Endothelial cell of umbilical vein (primary cell): ENCODE measurements at regions not wholly inside any gene's neighbourhood (a gene's known extent, or its start where the extent isn't known, plus 50 kb on each side); places are given as distances from the start of the nearest gene placed in this dataset.

ENCODE experiments used
- BruUV-seq: library from RNA; stranded (reverse); fragments of 400-500 nt; replicated peaks from 2 replicates; lab custom pipeline; 2021; lab: Mats Ljungman, UMichigan
- CTCF ChIA-PET: fragments of 300-600, 350-600 bp; sonication (Branson Sonifier 250); formaldehyde crosslinking; loops from one replicate; lab custom pipeline; 2021; ENCODE audit warnings: antibody characterized with exemption, inconsistent platforms; lab: Charles Lee
- POLR2A ChIA-PET: fragments of 300-600, 350-600 bp; sonication (Branson Sonifier 250); formaldehyde crosslinking; loops from one replicate; lab custom pipeline; 2021; ENCODE audit warnings: antibody characterized with exemption, inconsistent platforms; lab: Charles Lee
- DNase-seq: peaks from one replicate; pipeline ENCODE4 v3.0.0-alpha.2; 2011; ENCODE audit warnings: low read depth, low spot score
- FAIRE-seq: peaks from 2 replicates; lab custom pipeline; 2011; peaks lifted over from hg19 to GRCh38; lab: Jason Lieb, UNC
- H2AFZ ChIP-seq: 2 replicates; pipeline ENCODE4 v1.6.0; 2012; ENCODE audit warnings: low read depth, low read length, control low read depth, inconsistent platforms
- H3K27ac ChIP-seq: 2 replicates; pipeline ENCODE4 v1.5.1; 2011; ENCODE audit warnings: low read depth, mild to moderate bottlenecking, control low read depth, low read length, moderate library complexity; ENCODE audit not compliant: insufficient read depth
- H3K27me3 ChIP-seq, 2 experiments: 2 replicates each; pipeline versions ENCODE4 v1.6.0 to v1.6.1; 2011; ENCODE audit warnings: low read length in 2 of 2, mixed read lengths in 1 of 2; ENCODE audit not compliant: control insufficient read depth in 2 of 2, insufficient read depth in 2 of 2
- H3K36me3 ChIP-seq, 2 experiments: 2 replicates in 1 of 2; 3 replicates in 1 of 2; pipeline ENCODE4 v1.5.1; 2011; ENCODE audit warnings: low read length in 2 of 2, mild to moderate bottlenecking in 1 of 2, moderate library complexity in 1 of 2; ENCODE audit not compliant: control insufficient read depth in 2 of 2, insufficient read depth in 2 of 2; ENCODE audit errors: extremely low read depth in 1 of 2
- H3K4me1 ChIP-seq: 3 replicates; pipeline ENCODE4 v1.5.1; 2011; ENCODE audit warnings: mild to moderate bottlenecking, low read length; ENCODE audit not compliant: control insufficient read depth, insufficient read depth; ENCODE audit errors: extremely low read depth
- H3K4me2 ChIP-seq: 2 replicates; pipeline ENCODE4 v1.6.1; 2011; ENCODE audit warnings: low read length, control low read depth, mixed read lengths; ENCODE audit not compliant: insufficient read depth
- H3K4me3 ChIP-seq, 3 experiments: fragments of 200-600 bp in 1 of 3; sonication (generic), shearing (Covaris generic) in 1 of 3; replicated peaks in 1 of 3; 2 replicates each; pipeline ENCODE4 v1.5.1; 2011 to 2016; ENCODE audit warnings: control low read depth in 3 of 3, low read length in 3 of 3, mild to moderate bottlenecking in 2 of 3, inconsistent platforms in 1 of 3, low read depth in 1 of 3, moderate library complexity in 1 of 3; ENCODE audit not compliant: insufficient read depth in 1 of 3
- H3K79me2 ChIP-seq: 2 replicates; pipeline ENCODE4 v1.6.0; 2012; ENCODE audit warnings: low read length, inconsistent platforms; ENCODE audit not compliant: control insufficient read depth, insufficient read depth
- H3K9ac ChIP-seq: replicated peaks from 2 replicates; pipeline ENCODE3; 2011; ENCODE audit warnings: low read length, control low read depth; ENCODE audit not compliant: insufficient read depth; ENCODE audit errors: extremely low read depth
- H3K9me1 ChIP-seq: replicated peaks from 3 replicates; pipeline ENCODE4 v1.6.0; 2011; ENCODE audit warnings: mild to moderate bottlenecking, low read length; ENCODE audit not compliant: control insufficient read depth, insufficient read depth; ENCODE audit errors: extremely low read depth
- H3K9me3 ChIP-seq: replicated peaks from 2 replicates; pipeline ENCODE4 v1.5.1; 2012; ENCODE audit warnings: low read length, inconsistent platforms; ENCODE audit not compliant: control insufficient read depth, insufficient read depth
- H4K20me1 ChIP-seq: replicated peaks from 2 replicates; pipeline ENCODE3; 2011; ENCODE audit warnings: mild to moderate bottlenecking, low read length; ENCODE audit not compliant: control insufficient read depth, insufficient read depth; ENCODE audit errors: extremely low read depth
- CTCF ChIP-seq, 2 donors: IDR thresholded peaks; 1 replicate in 1 of 2; 2 replicates in 1 of 2; pipeline ENCODE4 v1.5.1; 2011; ENCODE audit warnings: low read length in 2 of 2, mild to moderate bottlenecking in 2 of 2, moderate library complexity in 2 of 2, control low read depth in 1 of 2, inconsistent platforms in 1 of 2, low read depth in 1 of 2; ENCODE audit not compliant: insufficient read depth in 1 of 2; ENCODE audit errors: extremely low read depth in 1 of 2
- EZH2 ChIP-seq: IDR thresholded peaks from 2 replicates; pipeline ENCODE4 v1.6.1; 2012; ENCODE audit warnings: borderline replicate concordance, low read depth, mild to moderate bottlenecking, moderate library complexity, low read length, inconsistent platforms; ENCODE audit not compliant: severe bottlenecking
- FOS ChIP-seq: IDR thresholded peaks from 2 replicates; pipeline ENCODE4 v1.6.1; 2011; ENCODE audit warnings: mild to moderate bottlenecking, low read length, moderate library complexity, borderline replicate concordance; ENCODE audit not compliant: insufficient read depth
- GATA2 ChIP-seq: IDR thresholded peaks from 2 replicates; pipeline ENCODE4 v1.7.0; 2011; ENCODE audit warnings: low read depth, mild to moderate bottlenecking, moderate library complexity, mixed read lengths, low read length; ENCODE audit not compliant: insufficient read length, insufficient read depth
- JUN ChIP-seq: IDR thresholded peaks from 2 replicates; pipeline ENCODE4 v1.6.1; 2011; ENCODE audit warnings: borderline replicate concordance, low read depth; ENCODE audit not compliant: insufficient read length, insufficient read depth
- MAX ChIP-seq: IDR thresholded peaks from 2 replicates; pipeline ENCODE4 v1.6.1; 2011; ENCODE audit not compliant: insufficient read depth, insufficient read length
- MYC ChIP-seq: IDR thresholded peaks from one replicate; pipeline ENCODE4 v1.6.1; 2011; ENCODE audit warnings: mild to moderate bottlenecking, low read depth, low read length
- POLR2A ChIP-seq: IDR thresholded peaks from 2 replicates; pipeline ENCODE4 v1.6.1; 2012; ENCODE audit warnings: low read depth, mild to moderate bottlenecking, control low read depth, low read length
- POLR2AphosphoS5 ChIP-seq: IDR thresholded peaks from 2 replicates; pipeline ENCODE4 v1.6.1; 2012; ENCODE audit warnings: low read depth, mild to moderate bottlenecking, control low read depth, low read length, moderate library complexity; ENCODE audit not compliant: insufficient read depth
- dilution Hi-C: fragments of 300-500 bp; cut with MboI; formaldehyde crosslinking; loops from one replicate; pipeline ENCODE4 v1.15.0; 2019; ENCODE audit warnings: low sequenced_read_pairs; ENCODE audit not compliant: extremely low pct_ligation_motif_present
- intact Hi-C: fragments of 100-400 bp; cut with micrococcal nuclease; formaldehyde crosslinking; loops from one replicate; pipeline ENCODE4 v1.10.0; 2022

GRCh38 chr5:98700730-98701129 lies 72.7 kb upstream of the RGMB start:
- no peak for FAIRE-seq
- CTCF ChIA-PET: no interaction called here

More at GRCh38 chr5:98700730-98701129, 72.7 kb upstream of the RGMB start:
- BruUV-seq: no TSS peak
- H3K36me3 ChIP-seq: no peaks in the 10 kb centered on the region
- no peak overlapping the region for H3K27ac ChIP-seq
- POLR2A ChIA-PET: no interaction called here
- no peak for DNase-seq
- H3K9me3 ChIP-seq: no peaks in the 10 kb centered on the region
- no peaks in the 10 kb centered on the region for H4K20me1 ChIP-seq
- no peak overlapping the region for H3K9ac ChIP-seq
- dilution Hi-C loops: no loop called here
- no peaks in the 10 kb centered on the region for H3K9me1 ChIP-seq
- no peaks in the 10 kb centered on the region for H3K27me3 ChIP-seq
- no peaks in the 10 kb centered on the region for H3K4me1 ChIP-seq
- H2AFZ ChIP-seq: no peak overlapping the region
- no peaks in the 10 kb centered on the region for H3K79me2 ChIP-seq
- no peak for TF ChIP-seq MYC
- TF ChIP-seq EZH2: no peak
- TF ChIP-seq MAX: no peak
- TF ChIP-seq GATA2: no peak
- no peak for TF ChIP-seq JUN
- no peak for TF ChIP-seq POLR2A
- TF ChIP-seq FOS: no peak
- no peak for TF ChIP-seq CTCF (IDR thresholded peaks at IDR 0.05; ENCODE audit: extremely low read depth in 1 of 2, insufficient read depth in 1 of 2, low read depth in 1 of 2, low read length in 2 of 2)
- TF ChIP-seq POLR2AphosphoS5: no peak
- intact Hi-C loops: no loop called here
- no peak overlapping the region for H3K4me3 ChIP-seq
- no peak overlapping the region for H3K4me2 ChIP-seq
